ENCODE measurements at regions not wholly inside any gene's neighbourhood (a gene's known extent, or its start where the extent isn't known, plus 50 kb on each side); places are given as distances from the start of the nearest gene placed in this dataset.

DNA sequence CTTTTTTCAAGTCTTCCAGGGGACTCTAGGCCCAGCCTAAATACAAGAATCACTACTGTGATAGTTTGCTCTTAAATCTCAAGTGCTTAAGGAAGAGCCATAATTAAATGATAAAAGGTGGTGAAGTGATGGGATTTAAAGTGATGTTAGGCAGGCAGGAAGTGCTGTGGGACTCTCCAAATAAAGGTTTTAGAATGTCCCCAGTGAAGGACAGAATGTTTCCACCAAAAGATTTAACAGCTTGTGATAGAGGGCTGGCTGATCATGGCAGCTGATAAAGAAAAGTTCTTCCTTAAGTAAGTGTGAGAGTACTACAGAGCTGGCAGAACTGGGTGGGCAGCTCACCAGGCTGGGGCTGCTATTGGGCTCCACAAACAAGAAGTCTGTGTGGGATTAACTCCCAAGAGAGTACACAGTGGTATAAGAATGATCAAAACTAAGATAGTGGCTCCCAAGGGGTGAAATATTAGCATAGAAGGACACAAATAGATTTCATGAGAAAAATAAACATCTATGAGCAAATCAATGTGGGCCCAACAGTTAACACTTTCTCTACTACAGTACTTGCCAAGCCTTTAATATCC is 637.2 kb upstream of the CPEB2 start:
- DNase-seq (no peak), ATAC-seq (no peak)
- intact Hi-C loops (cut with DNase I) = no loop called here
- Histone ChIP-seq H3K9me3 (no peaks in the 10 kb centered on the region), H3K4me3 (no peak overlapping the region), H3K27me3 (no peaks in the 10 kb centered on the region), H3K4me1 (no peaks in the 10 kb centered on the region), H3K36me3 (no peaks in the 10 kb centered on the region), H3K27ac (no peak overlapping the region)
- no peak for TF ChIP-seq POLR2A (IDR thresholded peaks at IDR 0.05)
- TF ChIP-seq, protein P1, sequence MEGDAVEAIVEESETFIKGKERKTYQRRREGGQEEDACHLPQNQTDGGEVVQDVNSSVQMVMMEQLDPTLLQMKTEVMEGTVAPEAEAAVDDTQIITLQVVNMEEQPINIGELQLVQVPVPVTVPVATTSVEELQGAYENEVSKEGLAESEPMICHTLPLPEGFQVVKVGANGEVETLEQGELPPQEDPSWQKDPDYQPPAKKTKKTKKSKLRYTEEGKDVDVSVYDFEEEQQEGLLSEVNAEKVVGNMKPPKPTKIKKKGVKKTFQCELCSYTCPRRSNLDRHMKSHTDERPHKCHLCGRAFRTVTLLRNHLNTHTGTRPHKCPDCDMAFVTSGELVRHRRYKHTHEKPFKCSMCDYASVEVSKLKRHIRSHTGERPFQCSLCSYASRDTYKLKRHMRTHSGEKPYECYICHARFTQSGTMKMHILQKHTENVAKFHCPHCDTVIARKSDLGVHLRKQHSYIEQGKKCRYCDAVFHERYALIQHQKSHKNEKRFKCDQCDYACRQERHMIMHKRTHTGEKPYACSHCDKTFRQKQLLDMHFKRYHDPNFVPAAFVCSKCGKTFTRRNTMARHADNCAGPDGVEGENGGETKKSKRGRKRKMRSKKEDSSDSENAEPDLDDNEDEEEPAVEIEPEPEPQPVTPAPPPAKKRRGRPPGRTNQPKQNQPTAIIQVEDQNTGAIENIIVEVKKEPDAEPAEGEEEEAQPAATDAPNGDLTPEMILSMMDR (IDR thresholded peaks at IDR 0.05) = no peak

DNA sequence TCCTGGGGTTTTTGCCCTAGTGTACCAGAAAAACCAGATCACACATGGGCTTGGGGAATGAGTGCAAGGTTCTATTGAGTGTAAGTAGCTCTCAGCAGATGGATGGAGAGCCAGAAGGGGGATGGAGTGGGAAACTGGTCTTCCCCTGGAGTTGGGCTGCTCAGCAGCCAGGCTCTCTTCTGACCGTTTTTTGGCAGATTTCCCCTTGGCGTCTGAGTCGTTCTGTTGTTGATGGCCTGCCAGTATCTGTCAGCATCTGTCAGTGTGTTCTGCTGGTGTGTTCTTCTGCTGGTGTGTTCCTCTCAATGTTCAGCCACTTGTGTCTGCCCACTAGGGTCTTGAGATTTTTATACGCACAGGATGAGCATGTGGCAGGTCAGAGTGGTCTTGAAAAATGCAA is 633.9 kb upstream of the CPEB2 start:
- Histone ChIP-seq H3K36me3 (no peaks in the 10 kb centered on the region), H3K27ac (no peak overlapping the region), H3K27me3 (no peaks in the 10 kb centered on the region), H3K4me3 (no peak overlapping the region), H3K9me3 (no peaks in the 10 kb centered on the region), H3K4me1 (no peaks in the 10 kb centered on the region)
- ATAC-seq (no peak), DNase-seq (no peak)
- no peak for TF ChIP-seq POLR2A (IDR thresholded peaks at IDR 0.05)
- TF ChIP-seq, protein P1 (IDR thresholded peaks at IDR 0.05) = no peak
- intact Hi-C loops (cut with DNase I) = no loop called here
- WGBS (ENCODE audit: insufficient coverage, low coverage, low lambda C conversion rate, missing lambda C conversion rate) = 12% methylated on average over 3 of the region's 4 CpGs

DNA sequence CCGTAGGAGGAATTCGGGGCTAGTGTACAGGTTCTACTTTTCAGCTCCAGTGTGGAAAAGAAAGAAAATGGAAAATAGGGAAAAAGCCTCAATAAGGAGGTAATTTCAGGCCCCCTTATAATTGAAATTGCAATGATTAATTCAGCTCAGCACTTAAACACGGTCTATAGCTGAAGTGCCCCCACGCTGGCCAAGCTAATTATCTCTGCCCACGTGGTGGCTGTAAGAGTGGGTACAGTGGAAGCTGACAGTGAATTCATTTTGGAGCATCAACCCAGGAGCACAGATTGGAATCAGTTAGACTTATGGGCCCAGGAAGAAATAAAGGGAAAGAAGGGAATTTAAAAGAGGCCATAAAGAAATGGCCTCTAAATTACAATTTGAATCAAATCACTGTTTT is 631.1 kb upstream of the CPEB2 start:
- 70% methylated on average over 5 of the region's 5 CpGs for WGBS (ENCODE audit: insufficient coverage, low coverage, low lambda C conversion rate, missing lambda C conversion rate)

DNA sequence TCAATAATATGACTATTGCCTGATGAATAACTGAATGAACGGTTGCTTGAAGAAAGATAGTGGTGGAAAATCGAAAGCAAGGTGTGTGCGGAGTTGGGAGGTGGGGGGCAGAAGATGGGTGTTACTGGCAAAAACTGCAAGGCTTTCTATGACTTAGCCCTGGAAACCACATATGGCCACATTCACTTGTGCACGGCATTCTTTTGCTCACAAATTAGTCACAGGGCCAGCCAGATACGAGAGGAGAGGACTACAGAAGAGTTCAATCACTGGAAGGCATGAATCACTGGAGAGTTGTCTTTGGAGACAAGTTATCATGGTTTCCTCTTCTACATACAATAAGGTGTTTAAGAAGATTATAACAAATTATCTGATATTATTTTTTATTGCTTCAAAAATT is 626.5 kb upstream of the CPEB2 start:
- DNase-seq (no peak), ATAC-seq (no peak)
- Histone ChIP-seq H3K4me3 (no peak overlapping the region), H3K36me3 (no peaks in the 10 kb centered on the region), H3K4me1 (no peaks in the 10 kb centered on the region), H3K27ac (no peak overlapping the region), H3K9me3 (no peaks in the 10 kb centered on the region), H3K27me3 (no peaks in the 10 kb centered on the region)
- intact Hi-C loops (cut with DNase I) = no loop called here
- WGBS (ENCODE audit: insufficient coverage, low coverage, low lambda C conversion rate, missing lambda C conversion rate) = 73% methylated on average over 5 of the region's 5 CpGs
- no peak for TF ChIP-seq POLR2A (IDR thresholded peaks at IDR 0.05)
- TF ChIP-seq, protein P1 (IDR thresholded peaks at IDR 0.05) = no peak

More for the DNA sequence above, 631.1 kb upstream of the CPEB2 start:
- no peaks in the 10 kb centered on the region for H3K36me3 ChIP-seq
- no peak overlapping the region for H3K27ac ChIP-seq
- H3K4me3 ChIP-seq = no peak overlapping the region
- no peak for TF ChIP-seq POLR2A (IDR thresholded peaks at IDR 0.05)
- TF ChIP-seq, protein P1 (IDR thresholded peaks at IDR 0.05) = no peak
- H3K27me3 ChIP-seq = no peaks in the 10 kb centered on the region
- no peaks in the 10 kb centered on the region for H3K4me1 ChIP-seq
- ATAC-seq = no peak
- DNase-seq = no peak
- H3K9me3 ChIP-seq = no peaks in the 10 kb centered on the region
- intact Hi-C loops (cut with DNase I) = no loop called here

DNA sequence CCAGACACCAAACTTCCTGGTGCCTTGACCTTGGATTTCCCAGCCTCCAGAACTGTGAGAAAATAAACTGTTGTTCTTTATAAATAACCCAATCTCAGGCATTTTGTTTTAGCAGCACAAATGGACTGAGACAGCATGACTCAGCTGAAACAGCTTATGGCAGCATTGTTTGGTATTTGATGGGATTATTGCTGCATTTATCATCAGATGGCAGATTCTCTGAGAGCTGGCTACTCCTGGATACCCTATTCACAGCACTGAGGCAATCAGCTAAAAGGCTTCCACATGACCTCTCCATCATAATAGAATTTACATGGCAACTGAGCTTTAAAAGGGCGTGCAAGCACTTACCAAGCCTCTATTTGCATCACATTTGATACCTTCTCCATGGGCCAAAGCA is 623.1 kb upstream of the CPEB2 start:
- no peak for TF ChIP-seq POLR2A (IDR thresholded peaks at IDR 0.05)
- intact Hi-C loops (cut with DNase I) = no loop called here
- H3K27me3 ChIP-seq = no peaks in the 10 kb centered on the region
- no peaks in the 10 kb centered on the region for H3K36me3 ChIP-seq
- H3K4me1 ChIP-seq = no peaks in the 10 kb centered on the region
- H3K27ac ChIP-seq = no peak overlapping the region
- no peaks in the 10 kb centered on the region for H3K9me3 ChIP-seq
- no peak overlapping the region for H3K4me3 ChIP-seq
- 64% methylated on average over 1 of the region's 1 CpG for WGBS (ENCODE audit: insufficient coverage, low coverage, low lambda C conversion rate, missing lambda C conversion rate)
- DNase-seq (no peak), ATAC-seq (no peak)
